ENCODE measurements at regions not wholly inside any gene's neighbourhood (a gene's known extent, or its start where the extent isn't known, plus 50 kb on each side); places are given as distances from the start of the nearest gene placed in this dataset.

GRCh38 chr18:24958001-24958400 is 394.0 kb downstream of the ZNF521 start:
- TF ChIP-seq CTCF (IDR thresholded peaks at IDR 0.05) (no peak), ZFX (IDR thresholded peaks at IDR 0.05; ENCODE audit: borderline replicate concordance) (no peak)

Measured in 22Rv1 (cell line).